ENCODE measurements at regions not wholly inside any gene's neighbourhood (a gene's known extent, or its start where the extent isn't known, plus 50 kb on each side); places are given as distances from the start of the nearest gene placed in this dataset.

DNA sequence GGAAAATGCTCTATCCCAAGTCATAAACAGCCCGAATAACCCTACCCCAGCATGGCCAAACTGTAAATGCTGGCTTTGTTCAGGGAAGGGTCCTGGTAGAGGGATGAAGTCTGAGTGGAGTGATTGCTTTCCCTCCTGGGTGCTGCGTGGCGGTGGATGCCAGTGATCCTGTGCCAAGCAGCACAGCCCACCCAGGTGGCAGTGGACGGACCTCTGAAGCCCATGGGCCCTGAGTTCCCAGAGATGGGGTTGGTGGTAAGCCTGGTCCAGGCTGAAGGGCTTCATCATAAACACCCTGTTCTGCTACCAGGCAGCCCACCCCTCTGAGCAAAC is 69.3 kb upstream of the ITGA11 start:
- Histone ChIP-seq H3K79me2 (ENCODE audit: control insufficient read depth, insufficient read depth, low read length) (no peaks in the 10 kb centered on the region), H3K27ac (ENCODE audit: insufficient read depth, low read depth, low read length) (no peak overlapping the region), H3K9ac (replicated peaks; ENCODE audit: extremely low read depth, insufficient read depth, low read length) (no peak overlapping the region), H3K4me1 (ENCODE audit: control insufficient read depth, extremely low read depth, insufficient read depth, low read length) (no peaks in the 10 kb centered on the region), H3K27me3 (ENCODE audit: control insufficient read depth in 2 of 2, insufficient read depth in 2 of 2, low read length in 2 of 2) (peaks cover under 1 to 4% of the 10 kb centered on the region in 2 experiments), H3K36me3 (ENCODE audit: control insufficient read depth in 2 of 2, extremely low read depth in 1 of 2, insufficient read depth in 2 of 2, low read length in 2 of 2) (no peaks in the 10 kb centered on the region), H3K9me3 (replicated peaks; ENCODE audit: control insufficient read depth, insufficient read depth, low read length) (no peaks in the 10 kb centered on the region), H3K9me1 (replicated peaks; ENCODE audit: control insufficient read depth, extremely low read depth, insufficient read depth, low read length) (no peaks in the 10 kb centered on the region), H3K4me3 (replicated peaks in 1 of 3; ENCODE audit: insufficient read depth in 1 of 3, low read depth in 1 of 3, low read length in 3 of 3) (no peak overlapping the region), H4K20me1 (replicated peaks; ENCODE audit: control insufficient read depth, extremely low read depth, insufficient read depth, low read length) (no peaks in the 10 kb centered on the region), H3K4me2 (ENCODE audit: insufficient read depth, low read length) (no peak overlapping the region), H2AFZ (ENCODE audit: low read depth, low read length) (no peak overlapping the region)
- intact Hi-C loops (cut with micrococcal nuclease), result no loop called here
- FAIRE-seq, result no peak
- ChIA-PET POLR2A (no interaction called here), CTCF (no interaction called here)
- TF ChIP-seq POLR2A (IDR thresholded peaks at IDR 0.05; ENCODE audit: low read depth, low read length) (no peak), FOS (IDR thresholded peaks at IDR 0.05; ENCODE audit: borderline replicate concordance, insufficient read depth, low read length) (no peak), GATA2 (IDR thresholded peaks at IDR 0.05; ENCODE audit: insufficient read depth, insufficient read length, low read depth, low read length) (no peak), MYC (IDR thresholded peaks at IDR 0.05; ENCODE audit: low read depth, low read length) (no peak), JUN (IDR thresholded peaks at IDR 0.05; ENCODE audit: borderline replicate concordance, insufficient read depth, insufficient read length, low read depth) (no peak), POLR2AphosphoS5 (IDR thresholded peaks at IDR 0.05; ENCODE audit: insufficient read depth, low read depth, low read length) (no peak), EZH2 (IDR thresholded peaks at IDR 0.05; ENCODE audit: borderline replicate concordance, low read depth, low read length, severe bottlenecking) (no peak)
- TF ChIP-seq, protein P1, sequence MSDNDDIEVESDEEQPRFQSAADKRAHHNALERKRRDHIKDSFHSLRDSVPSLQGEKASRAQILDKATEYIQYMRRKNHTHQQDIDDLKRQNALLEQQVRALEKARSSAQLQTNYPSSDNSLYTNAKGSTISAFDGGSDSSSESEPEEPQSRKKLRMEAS (IDR thresholded peaks at IDR 0.05; ENCODE audit: insufficient read depth, insufficient read length), result no peak
- TF ChIP-seq, protein P2, sequence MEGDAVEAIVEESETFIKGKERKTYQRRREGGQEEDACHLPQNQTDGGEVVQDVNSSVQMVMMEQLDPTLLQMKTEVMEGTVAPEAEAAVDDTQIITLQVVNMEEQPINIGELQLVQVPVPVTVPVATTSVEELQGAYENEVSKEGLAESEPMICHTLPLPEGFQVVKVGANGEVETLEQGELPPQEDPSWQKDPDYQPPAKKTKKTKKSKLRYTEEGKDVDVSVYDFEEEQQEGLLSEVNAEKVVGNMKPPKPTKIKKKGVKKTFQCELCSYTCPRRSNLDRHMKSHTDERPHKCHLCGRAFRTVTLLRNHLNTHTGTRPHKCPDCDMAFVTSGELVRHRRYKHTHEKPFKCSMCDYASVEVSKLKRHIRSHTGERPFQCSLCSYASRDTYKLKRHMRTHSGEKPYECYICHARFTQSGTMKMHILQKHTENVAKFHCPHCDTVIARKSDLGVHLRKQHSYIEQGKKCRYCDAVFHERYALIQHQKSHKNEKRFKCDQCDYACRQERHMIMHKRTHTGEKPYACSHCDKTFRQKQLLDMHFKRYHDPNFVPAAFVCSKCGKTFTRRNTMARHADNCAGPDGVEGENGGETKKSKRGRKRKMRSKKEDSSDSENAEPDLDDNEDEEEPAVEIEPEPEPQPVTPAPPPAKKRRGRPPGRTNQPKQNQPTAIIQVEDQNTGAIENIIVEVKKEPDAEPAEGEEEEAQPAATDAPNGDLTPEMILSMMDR (IDR thresholded peaks at IDR 0.05; ENCODE audit: extremely low read depth in 1 of 2, insufficient read depth in 1 of 2, low read depth in 1 of 2, low read length in 2 of 2), result no peak
- no peak for DNase-seq (ENCODE audit: low read depth, low spot score)
- BruUV-seq (replicated peaks), result no TSS peak
- dilution Hi-C loops (cut with MboI; ENCODE audit: extremely low pct_ligation_motif_present, low sequenced_read_pairs), result no loop called here

All from endothelial cell of umbilical vein (primary cell).